GM23338 (cell line): ENCODE measurements at regions not wholly inside any gene's neighbourhood (a gene's known extent, or its start where the extent isn't known, plus 50 kb on each side); places are given as distances from the start of the nearest gene placed in this dataset.

Experiments
- ATAC-seq: fragments of 200-7000 bp; cut with Tn5 transposase; 3 replicates; pipeline ENCODE4 v1.9.1; 2020
- DNase-seq: peaks from one replicate; pipeline ENCODE4 v3.0.0-alpha.2; 2015; ENCODE audit warnings: low spot score
- H2AFZ ChIP-seq: fragments of 200-600 bp; sonication (generic); 2 replicates; pipeline ENCODE4 v1.8.0; 2016; ENCODE audit warnings: antibody characterized with exemption, mild to moderate bottlenecking, moderate library complexity
- H3F3A ChIP-seq: fragments of 200-600 bp; sonication (generic); replicated peaks from 2 replicates; pipeline ENCODE4 v1.8.0; 2017; ENCODE audit warnings: antibody characterized with exemption, mixed run types, low read depth
- H3K27ac ChIP-seq: fragments of 200-600 bp; sonication (generic); 2 replicates; pipeline ENCODE4 v1.6.1; 2016; ENCODE audit warnings: low read depth
- H3K27me3 ChIP-seq: fragments of 200-600 bp; sonication (generic); 2 replicates; pipeline ENCODE4 v1.8.0; 2016; ENCODE audit warnings: mild to moderate bottlenecking, mixed run types, moderate library complexity; ENCODE audit not compliant: insufficient read depth
- H3K36me3 ChIP-seq: fragments of 200-600 bp; sonication (generic); 2 replicates; pipeline ENCODE4 v1.8.0; 2016; ENCODE audit warnings: mild to moderate bottlenecking; ENCODE audit not compliant: insufficient read depth
- H3K4me1 ChIP-seq: fragments of 200-600 bp; sonication (generic); 2 replicates; pipeline ENCODE4 v1.8.0; 2016; ENCODE audit warnings: mild to moderate bottlenecking, moderate library complexity; ENCODE audit not compliant: insufficient read depth
- H3K4me2 ChIP-seq: fragments of 200-600 bp; sonication (generic); 2 replicates; pipeline ENCODE4 v1.7.1; 2017; ENCODE audit warnings: mixed run types
- H3K4me3 ChIP-seq: fragments of 200-600 bp; sonication (generic); 2 replicates; pipeline ENCODE4 v1.6.1; 2016; ENCODE audit warnings: mixed run types
- H3K79me2 ChIP-seq: fragments of 200-600 bp; sonication (generic); replicated peaks from 2 replicates; pipeline ENCODE4 v1.8.0; 2017; ENCODE audit warnings: mild to moderate bottlenecking; ENCODE audit not compliant: insufficient read depth
- H3K9me2 ChIP-seq: fragments of 200-600 bp; sonication (generic); 2 replicates; pipeline ENCODE4 v1.8.0; 2017; ENCODE audit not compliant: insufficient read depth
- H4K20me1 ChIP-seq: fragments of 200-600 bp; sonication (generic); replicated peaks from 2 replicates; pipeline ENCODE4 v1.8.0; 2017; ENCODE audit warnings: mild to moderate bottlenecking; ENCODE audit not compliant: insufficient read depth
- H3K27ac Mint-ChIP-seq: 2 replicates; pipeline ENCODE4 v1.8.0; 2020; ENCODE audit warnings: inconsistent platforms, mild to moderate bottlenecking, moderate library complexity, mixed read lengths
- H3K27me3 Mint-ChIP-seq: 3 replicates; pipeline ENCODE4 v1.8.0; 2022; ENCODE audit warnings: low read depth, mild to moderate bottlenecking, moderate library complexity, mixed read lengths, inconsistent platforms; ENCODE audit not compliant: insufficient read depth, poor library complexity
- H3K36me3 Mint-ChIP-seq: 3 replicates; pipeline ENCODE4 v1.8.0; 2021; ENCODE audit warnings: low read depth, mild to moderate bottlenecking, inconsistent platforms, moderate library complexity, mixed read lengths
- H3K4me1 Mint-ChIP-seq: 3 replicates; pipeline ENCODE4 v1.8.0; 2020; ENCODE audit warnings: mild to moderate bottlenecking, inconsistent platforms, mixed read lengths
- H3K4me3 Mint-ChIP-seq: 3 replicates; pipeline ENCODE4 v1.8.0; 2021; ENCODE audit warnings: moderate library complexity, mild to moderate bottlenecking, inconsistent platforms, mixed read lengths
- H3K9me3 Mint-ChIP-seq: 3 replicates; pipeline ENCODE4 v1.8.0; 2020; ENCODE audit warnings: moderate library complexity, mild to moderate bottlenecking, inconsistent platforms, mixed read lengths
- CREB1 ChIP-seq: fragments of 250-450 bp; sonication (Bioruptor Pico); IDR thresholded peaks from 2 replicates; pipeline ENCODE4 v1.5.0; 2020; ENCODE audit warnings: low read depth, mild to moderate bottlenecking, moderate library complexity
- EZH2phosphoT487 ChIP-seq: fragments of 200-600 bp; sonication (generic); IDR thresholded peaks from one replicate; pipeline ENCODE4 v1.8.1; 2018; ENCODE audit warnings: antibody characterized with exemption; ENCODE audit not compliant: unreplicated experiment
- JUNB ChIP-seq: IDR thresholded peaks from one replicate; pipeline ENCODE4 v1.6.1; 2016; ENCODE audit warnings: antibody characterized with exemption; ENCODE audit not compliant: unreplicated experiment
- NANOG ChIP-seq: IDR thresholded peaks from 2 replicates; pipeline ENCODE4 v1.6.1; 2016; ENCODE audit warnings: antibody characterized with exemption, borderline replicate concordance
- POLR2AphosphoS5 ChIP-seq: IDR thresholded peaks from 2 replicates; pipeline ENCODE4 v1.6.1; 2016; ENCODE audit warnings: antibody characterized with exemption, low read depth
- STAT1 ChIP-seq: IDR thresholded peaks from one replicate; pipeline ENCODE4 v1.6.1; 2016; ENCODE audit warnings: antibody characterized with exemption; ENCODE audit not compliant: unreplicated experiment
- ZNF114 ChIP-seq: fragments of 250-450 bp; sonication (Bioruptor Pico); IDR thresholded peaks from 2 replicates; pipeline ENCODE4 v1.5.0; 2020; ENCODE audit warnings: mild to moderate bottlenecking, moderate library complexity
- ZNF331 ChIP-seq: fragments of 250-450 bp; sonication (Bioruptor Pico); IDR thresholded peaks from 2 replicates; pipeline ENCODE4 v1.5.0; 2020; ENCODE audit warnings: low read depth, mild to moderate bottlenecking, moderate library complexity
- TF ChIP-seq, protein P1 (sequence below), 2 experiments: fragments of 200-600 bp in 1 of 2; sonication (generic) in 1 of 2; conservative IDR thresholded peaks; 2 replicates each; pipeline versions ENCODE4 v1.5.1 to v1.6.1; 2016 to 2017; ENCODE audit warnings: antibody characterized with exemption in 2 of 2, low read depth in 2 of 2, mild to moderate bottlenecking in 2 of 2, moderate library complexity in 1 of 2
- TF ChIP-seq, protein P2 (sequence below): fragments of 250-450 bp; sonication (Bioruptor Pico); IDR thresholded peaks from 2 replicates; pipeline ENCODE4 v1.5.0; 2020; ENCODE audit warnings: mild to moderate bottlenecking, moderate library complexity
- TF ChIP-seq, protein P3 (sequence below): IDR thresholded peaks from one replicate; pipeline ENCODE4 v1.6.1; 2018; ENCODE audit warnings: antibody characterized with exemption; ENCODE audit not compliant: unreplicated experiment
- TF ChIP-seq, protein P4 (sequence below): IDR thresholded peaks from 2 replicates; pipeline ENCODE4 v1.6.1; 2016; ENCODE audit warnings: antibody characterized with exemption

DNA sequence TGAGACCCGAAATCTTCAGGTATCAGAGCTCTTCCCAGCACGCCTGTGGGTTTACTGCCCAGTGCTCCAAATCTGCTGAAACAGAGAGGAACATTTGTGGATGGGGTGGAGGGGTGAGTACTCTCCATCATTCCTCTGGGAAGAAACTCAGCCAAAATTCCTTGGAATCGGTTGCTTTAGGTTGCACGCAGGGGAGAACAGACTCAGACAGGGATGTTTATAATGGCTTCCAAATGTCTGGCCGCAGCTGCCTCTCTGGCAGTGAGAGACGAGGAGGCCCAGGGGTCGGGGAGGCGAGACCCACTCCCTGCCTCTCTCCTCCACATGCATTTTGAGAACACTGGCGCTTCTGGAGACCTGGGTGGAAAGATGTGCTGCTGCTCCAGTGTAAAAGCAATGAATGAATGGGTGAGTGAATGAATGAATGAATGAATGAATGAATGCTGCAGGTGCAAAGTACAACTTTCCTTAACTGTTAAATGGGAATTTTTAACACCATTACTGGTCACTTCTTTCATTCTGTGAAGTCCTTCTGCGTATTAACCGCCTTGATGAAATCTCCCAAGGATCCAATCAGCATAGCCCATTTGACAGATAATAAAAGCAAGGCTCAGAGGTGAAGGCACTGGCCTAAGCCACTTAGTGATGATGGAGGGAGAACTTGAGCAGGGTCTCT lies 437.4 kb downstream of the MIAT start:
- Mint-ChIP-seq H3K36me3 (no peaks in the 10 kb centered on the region), H3K27me3 (peaks cover 2% of the 10 kb centered on the region), H3K4me3 (no peak overlapping the region), H3K4me1 (peaks cover 3% of the 10 kb centered on the region), H3K9me3 (no peaks in the 10 kb centered on the region), H3K27ac (no peak overlapping the region)
- Histone ChIP-seq H3K27ac (no peak overlapping the region), H3K79me2 (no peaks in the 10 kb centered on the region), H3K27me3 (no peaks in the 10 kb centered on the region), H4K20me1 (no peaks in the 10 kb centered on the region), H2AFZ (no peak overlapping the region), H3K9me2 (0 out of 2 replicates have a peak, but pooled peaks cover 4% of the 10 kb centered on the region), H3K36me3 (no peaks in the 10 kb centered on the region), H3K4me1 (no peaks in the 10 kb centered on the region), H3F3A (0 out of 2 replicates have a peak, but pooled peaks cover 3% of the 10 kb centered on the region), H3K4me2 (no peak overlapping the region), H3K4me3 (no peak overlapping the region)
- TF ChIP-seq, protein P1, sequence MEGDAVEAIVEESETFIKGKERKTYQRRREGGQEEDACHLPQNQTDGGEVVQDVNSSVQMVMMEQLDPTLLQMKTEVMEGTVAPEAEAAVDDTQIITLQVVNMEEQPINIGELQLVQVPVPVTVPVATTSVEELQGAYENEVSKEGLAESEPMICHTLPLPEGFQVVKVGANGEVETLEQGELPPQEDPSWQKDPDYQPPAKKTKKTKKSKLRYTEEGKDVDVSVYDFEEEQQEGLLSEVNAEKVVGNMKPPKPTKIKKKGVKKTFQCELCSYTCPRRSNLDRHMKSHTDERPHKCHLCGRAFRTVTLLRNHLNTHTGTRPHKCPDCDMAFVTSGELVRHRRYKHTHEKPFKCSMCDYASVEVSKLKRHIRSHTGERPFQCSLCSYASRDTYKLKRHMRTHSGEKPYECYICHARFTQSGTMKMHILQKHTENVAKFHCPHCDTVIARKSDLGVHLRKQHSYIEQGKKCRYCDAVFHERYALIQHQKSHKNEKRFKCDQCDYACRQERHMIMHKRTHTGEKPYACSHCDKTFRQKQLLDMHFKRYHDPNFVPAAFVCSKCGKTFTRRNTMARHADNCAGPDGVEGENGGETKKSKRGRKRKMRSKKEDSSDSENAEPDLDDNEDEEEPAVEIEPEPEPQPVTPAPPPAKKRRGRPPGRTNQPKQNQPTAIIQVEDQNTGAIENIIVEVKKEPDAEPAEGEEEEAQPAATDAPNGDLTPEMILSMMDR (conservative IDR thresholded peaks at IDR 0.05; ENCODE audit: low read depth in 2 of 2) = no peak
- TF ChIP-seq JUNB = no peak
- TF ChIP-seq ZNF114 (CRISPR knock-in tag) = no peak
- no peak for TF ChIP-seq POLR2AphosphoS5
- no peak for TF ChIP-seq NANOG
- TF ChIP-seq, protein P2, sequence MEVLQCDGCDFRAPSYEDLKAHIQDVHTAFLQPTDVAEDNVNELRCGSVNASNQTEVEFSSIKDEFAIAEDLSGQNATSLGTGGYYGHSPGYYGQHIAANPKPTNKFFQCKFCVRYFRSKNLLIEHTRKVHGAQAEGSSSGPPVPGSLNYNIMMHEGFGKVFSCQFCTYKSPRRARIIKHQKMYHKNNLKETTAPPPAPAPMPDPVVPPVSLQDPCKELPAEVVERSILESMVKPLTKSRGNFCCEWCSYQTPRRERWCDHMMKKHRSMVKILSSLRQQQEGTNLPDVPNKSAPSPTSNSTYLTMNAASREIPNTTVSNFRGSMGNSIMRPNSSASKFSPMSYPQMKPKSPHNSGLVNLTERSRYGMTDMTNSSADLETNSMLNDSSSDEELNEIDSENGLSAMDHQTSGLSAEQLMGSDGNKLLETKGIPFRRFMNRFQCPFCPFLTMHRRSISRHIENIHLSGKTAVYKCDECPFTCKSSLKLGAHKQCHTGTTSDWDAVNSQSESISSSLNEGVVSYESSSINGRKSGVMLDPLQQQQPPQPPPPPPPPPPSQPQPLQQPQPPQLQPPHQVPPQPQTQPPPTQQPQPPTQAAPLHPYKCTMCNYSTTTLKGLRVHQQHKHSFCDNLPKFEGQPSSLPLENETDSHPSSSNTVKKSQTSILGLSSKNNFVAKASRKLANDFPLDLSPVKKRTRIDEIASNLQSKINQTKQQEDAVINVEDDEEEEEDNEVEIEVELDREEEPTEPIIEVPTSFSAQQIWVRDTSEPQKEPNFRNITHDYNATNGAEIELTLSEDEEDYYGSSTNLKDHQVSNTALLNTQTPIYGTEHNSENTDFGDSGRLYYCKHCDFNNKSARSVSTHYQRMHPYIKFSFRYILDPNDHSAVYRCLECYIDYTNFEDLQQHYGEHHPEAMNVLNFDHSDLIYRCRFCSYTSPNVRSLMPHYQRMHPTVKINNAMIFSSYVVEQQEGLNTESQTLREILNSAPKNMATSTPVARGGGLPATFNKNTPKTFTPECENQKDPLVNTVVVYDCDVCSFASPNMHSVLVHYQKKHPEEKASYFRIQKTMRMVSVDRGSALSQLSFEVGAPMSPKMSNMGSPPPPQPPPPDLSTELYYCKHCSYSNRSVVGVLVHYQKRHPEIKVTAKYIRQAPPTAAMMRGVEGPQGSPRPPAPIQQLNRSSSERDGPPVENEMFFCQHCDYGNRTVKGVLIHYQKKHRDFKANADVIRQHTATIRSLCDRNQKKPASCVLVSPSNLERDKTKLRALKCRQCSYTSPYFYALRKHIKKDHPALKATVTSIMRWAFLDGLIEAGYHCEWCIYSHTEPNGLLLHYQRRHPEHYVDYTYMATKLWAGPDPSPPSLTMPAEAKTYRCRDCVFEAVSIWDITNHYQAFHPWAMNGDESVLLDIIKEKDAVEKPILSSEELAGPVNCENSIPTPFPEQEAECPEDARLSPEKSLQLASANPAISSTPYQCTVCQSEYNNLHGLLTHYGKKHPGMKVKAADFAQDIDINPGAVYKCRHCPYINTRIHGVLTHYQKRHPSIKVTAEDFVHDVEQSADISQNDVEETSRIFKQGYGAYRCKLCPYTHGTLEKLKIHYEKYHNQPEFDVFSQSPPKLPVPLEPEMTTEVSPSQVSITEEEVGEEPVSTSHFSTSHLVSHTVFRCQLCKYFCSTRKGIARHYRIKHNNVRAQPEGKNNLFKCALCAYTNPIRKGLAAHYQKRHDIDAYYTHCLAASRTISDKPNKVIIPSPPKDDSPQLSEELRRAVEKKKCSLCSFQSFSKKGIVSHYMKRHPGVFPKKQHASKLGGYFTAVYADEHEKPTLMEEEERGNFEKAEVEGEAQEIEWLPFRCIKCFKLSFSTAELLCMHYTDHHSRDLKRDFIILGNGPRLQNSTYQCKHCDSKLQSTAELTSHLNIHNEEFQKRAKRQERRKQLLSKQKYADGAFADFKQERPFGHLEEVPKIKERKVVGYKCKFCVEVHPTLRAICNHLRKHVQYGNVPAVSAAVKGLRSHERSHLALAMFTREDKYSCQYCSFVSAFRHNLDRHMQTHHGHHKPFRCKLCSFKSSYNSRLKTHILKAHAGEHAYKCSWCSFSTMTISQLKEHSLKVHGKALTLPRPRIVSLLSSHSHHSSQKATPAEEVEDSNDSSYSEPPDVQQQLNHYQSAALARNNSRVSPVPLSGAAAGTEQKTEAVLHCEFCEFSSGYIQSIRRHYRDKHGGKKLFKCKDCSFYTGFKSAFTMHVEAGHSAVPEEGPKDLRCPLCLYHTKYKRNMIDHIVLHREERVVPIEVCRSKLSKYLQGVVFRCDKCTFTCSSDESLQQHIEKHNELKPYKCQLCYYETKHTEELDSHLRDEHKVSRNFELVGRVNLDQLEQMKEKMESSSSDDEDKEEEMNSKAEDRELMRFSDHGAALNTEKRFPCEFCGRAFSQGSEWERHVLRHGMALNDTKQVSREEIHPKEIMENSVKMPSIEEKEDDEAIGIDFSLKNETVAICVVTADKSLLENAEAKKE = no peak
- TF ChIP-seq CREB1 (CRISPR knock-in tag) = no peak
- TF ChIP-seq, protein P3, sequence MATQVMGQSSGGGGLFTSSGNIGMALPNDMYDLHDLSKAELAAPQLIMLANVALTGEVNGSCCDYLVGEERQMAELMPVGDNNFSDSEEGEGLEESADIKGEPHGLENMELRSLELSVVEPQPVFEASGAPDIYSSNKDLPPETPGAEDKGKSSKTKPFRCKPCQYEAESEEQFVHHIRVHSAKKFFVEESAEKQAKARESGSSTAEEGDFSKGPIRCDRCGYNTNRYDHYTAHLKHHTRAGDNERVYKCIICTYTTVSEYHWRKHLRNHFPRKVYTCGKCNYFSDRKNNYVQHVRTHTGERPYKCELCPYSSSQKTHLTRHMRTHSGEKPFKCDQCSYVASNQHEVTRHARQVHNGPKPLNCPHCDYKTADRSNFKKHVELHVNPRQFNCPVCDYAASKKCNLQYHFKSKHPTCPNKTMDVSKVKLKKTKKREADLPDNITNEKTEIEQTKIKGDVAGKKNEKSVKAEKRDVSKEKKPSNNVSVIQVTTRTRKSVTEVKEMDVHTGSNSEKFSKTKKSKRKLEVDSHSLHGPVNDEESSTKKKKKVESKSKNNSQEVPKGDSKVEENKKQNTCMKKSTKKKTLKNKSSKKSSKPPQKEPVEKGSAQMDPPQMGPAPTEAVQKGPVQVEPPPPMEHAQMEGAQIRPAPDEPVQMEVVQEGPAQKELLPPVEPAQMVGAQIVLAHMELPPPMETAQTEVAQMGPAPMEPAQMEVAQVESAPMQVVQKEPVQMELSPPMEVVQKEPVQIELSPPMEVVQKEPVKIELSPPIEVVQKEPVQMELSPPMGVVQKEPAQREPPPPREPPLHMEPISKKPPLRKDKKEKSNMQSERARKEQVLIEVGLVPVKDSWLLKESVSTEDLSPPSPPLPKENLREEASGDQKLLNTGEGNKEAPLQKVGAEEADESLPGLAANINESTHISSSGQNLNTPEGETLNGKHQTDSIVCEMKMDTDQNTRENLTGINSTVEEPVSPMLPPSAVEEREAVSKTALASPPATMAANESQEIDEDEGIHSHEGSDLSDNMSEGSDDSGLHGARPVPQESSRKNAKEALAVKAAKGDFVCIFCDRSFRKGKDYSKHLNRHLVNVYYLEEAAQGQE = no peak
- TF ChIP-seq ZNF331 = no peak
- TF ChIP-seq, protein P4, sequence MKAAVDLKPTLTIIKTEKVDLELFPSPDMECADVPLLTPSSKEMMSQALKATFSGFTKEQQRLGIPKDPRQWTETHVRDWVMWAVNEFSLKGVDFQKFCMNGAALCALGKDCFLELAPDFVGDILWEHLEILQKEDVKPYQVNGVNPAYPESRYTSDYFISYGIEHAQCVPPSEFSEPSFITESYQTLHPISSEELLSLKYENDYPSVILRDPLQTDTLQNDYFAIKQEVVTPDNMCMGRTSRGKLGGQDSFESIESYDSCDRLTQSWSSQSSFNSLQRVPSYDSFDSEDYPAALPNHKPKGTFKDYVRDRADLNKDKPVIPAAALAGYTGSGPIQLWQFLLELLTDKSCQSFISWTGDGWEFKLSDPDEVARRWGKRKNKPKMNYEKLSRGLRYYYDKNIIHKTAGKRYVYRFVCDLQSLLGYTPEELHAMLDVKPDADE = no peak
- TF ChIP-seq EZH2phosphoT487 = no peak
- TF ChIP-seq STAT1 = no peak
- DNase-seq (no peak), ATAC-seq (no peak)
